Parathyroid adenoma (tissue), 2 donors: ENCODE measurements at regions not wholly inside any gene's neighbourhood (a gene's known extent, or its start where the extent isn't known, plus 50 kb on each side); places are given as distances from the start of the nearest gene placed in this dataset.

ENCODE experiments used
- H2AFZ ChIP-seq: fragments of 300-600 bp; sonication (generic); one replicate; pipeline ENCODE4 v1.7.0; 2017; ENCODE audit warnings: antibody characterized with exemption, mild to moderate bottlenecking
- H3K27ac ChIP-seq: fragments of 300-600 bp; sonication (generic); one replicate; pipeline ENCODE4 v1.7.0; 2017
- H3K27me3 ChIP-seq: fragments of 300-600 bp; sonication (generic); one replicate; pipeline ENCODE4 v1.7.0; 2017; ENCODE audit warnings: low read length; ENCODE audit not compliant: control insufficient read depth, insufficient read depth
- H3K36me3 ChIP-seq: fragments of 300-600 bp; sonication (generic); one replicate; pipeline ENCODE4 v1.7.0; 2017; ENCODE audit warnings: low read length; ENCODE audit not compliant: control insufficient read depth, insufficient read depth
- H3K4me1 ChIP-seq: fragments of 300-600 bp; sonication (generic); one replicate; pipeline ENCODE4 v1.7.0; 2017; ENCODE audit warnings: control low read depth
- H3K4me2 ChIP-seq: fragments of 300-600 bp; sonication (generic); one replicate; pipeline ENCODE4 v1.7.0; 2017; ENCODE audit warnings: low read length
- H3K4me3 ChIP-seq: fragments of 300-600 bp; sonication (generic); one replicate; pipeline ENCODE4 v1.7.0; 2017; ENCODE audit warnings: low read depth, low read length
- H3K79me2 ChIP-seq: fragments of 300-600 bp; sonication (generic); one replicate; pipeline ENCODE4 v1.7.0; 2017; ENCODE audit warnings: control low read depth
- H3K9ac ChIP-seq: fragments of 300-600 bp; sonication (generic); one replicate; pipeline ENCODE4 v1.7.0; 2017; ENCODE audit warnings: mild to moderate bottlenecking
- H3K9me3 ChIP-seq: fragments of 300-600 bp; sonication (generic); one replicate; pipeline ENCODE4 v1.7.0; 2017; ENCODE audit warnings: low read length; ENCODE audit not compliant: control insufficient read depth
- TF ChIP-seq, protein P1 (sequence below): fragments of 300-600 bp; sonication (generic); IDR thresholded peaks from one replicate; pipeline ENCODE4 v1.7.0; 2017; ENCODE audit warnings: antibody characterized with exemption, mild to moderate bottlenecking
- donor health status: primary hyperparathyroidism.

DNA sequence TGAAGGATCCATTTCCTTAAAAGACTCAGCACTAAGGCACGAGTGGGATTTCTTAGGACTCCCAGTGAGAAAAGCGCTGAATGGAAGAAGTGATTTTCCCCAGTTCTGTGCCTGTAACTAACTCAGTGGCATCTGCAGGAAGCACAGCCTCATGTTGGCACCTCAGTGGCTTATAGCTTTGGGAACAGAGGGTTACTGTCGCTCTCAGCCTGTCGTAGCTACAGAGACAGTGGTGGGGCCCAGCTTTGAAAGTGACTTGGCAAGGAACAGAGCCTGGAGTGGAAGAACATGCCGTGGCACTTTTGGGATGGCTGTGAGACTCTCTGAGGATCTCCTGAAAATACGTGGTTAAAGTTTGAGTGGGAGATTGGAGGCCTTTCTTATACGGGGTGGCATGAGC lies 242.4 kb upstream of the MYOCD start:
- H3K36me3 ChIP-seq: no peaks in the 10 kb centered on the region
- H3K9ac ChIP-seq: no peak overlapping the region
- H3K4me3 ChIP-seq: no peak overlapping the region
- no peaks in the 10 kb centered on the region for H3K27me3 ChIP-seq
- TF ChIP-seq, protein P1, sequence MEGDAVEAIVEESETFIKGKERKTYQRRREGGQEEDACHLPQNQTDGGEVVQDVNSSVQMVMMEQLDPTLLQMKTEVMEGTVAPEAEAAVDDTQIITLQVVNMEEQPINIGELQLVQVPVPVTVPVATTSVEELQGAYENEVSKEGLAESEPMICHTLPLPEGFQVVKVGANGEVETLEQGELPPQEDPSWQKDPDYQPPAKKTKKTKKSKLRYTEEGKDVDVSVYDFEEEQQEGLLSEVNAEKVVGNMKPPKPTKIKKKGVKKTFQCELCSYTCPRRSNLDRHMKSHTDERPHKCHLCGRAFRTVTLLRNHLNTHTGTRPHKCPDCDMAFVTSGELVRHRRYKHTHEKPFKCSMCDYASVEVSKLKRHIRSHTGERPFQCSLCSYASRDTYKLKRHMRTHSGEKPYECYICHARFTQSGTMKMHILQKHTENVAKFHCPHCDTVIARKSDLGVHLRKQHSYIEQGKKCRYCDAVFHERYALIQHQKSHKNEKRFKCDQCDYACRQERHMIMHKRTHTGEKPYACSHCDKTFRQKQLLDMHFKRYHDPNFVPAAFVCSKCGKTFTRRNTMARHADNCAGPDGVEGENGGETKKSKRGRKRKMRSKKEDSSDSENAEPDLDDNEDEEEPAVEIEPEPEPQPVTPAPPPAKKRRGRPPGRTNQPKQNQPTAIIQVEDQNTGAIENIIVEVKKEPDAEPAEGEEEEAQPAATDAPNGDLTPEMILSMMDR: no peak
- no peak overlapping the region for H3K27ac ChIP-seq
- no peak overlapping the region for H3K4me2 ChIP-seq
- H3K9me3 ChIP-seq: no peaks in the 10 kb centered on the region
- no peaks in the 10 kb centered on the region for H3K4me1 ChIP-seq
- H3K79me2 ChIP-seq: no peaks in the 10 kb centered on the region
- H2AFZ ChIP-seq: no peak overlapping the region

DNA sequence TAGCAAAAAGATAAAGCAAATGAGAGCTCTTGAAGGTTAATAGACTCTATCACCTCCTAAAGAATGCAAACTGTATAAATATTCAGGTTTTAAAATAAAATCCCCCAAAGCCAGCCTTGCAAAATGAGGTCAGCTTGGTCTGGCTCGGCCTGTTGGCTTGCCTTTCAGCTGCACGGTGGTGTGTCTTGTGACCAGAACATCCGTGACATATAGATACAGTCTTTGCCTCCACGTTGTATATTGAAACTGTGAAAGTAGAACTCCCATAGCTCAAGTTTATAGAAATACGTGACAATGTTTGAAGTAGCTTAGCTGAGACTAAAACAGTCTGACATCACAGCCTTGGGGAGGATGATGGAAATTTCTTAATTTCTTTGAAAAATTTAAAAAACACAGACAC lies 236.6 kb upstream of the MYOCD start:
- TF ChIP-seq, protein P1: no peak
- no peak overlapping the region for H3K4me3 ChIP-seq
- no peaks in the 10 kb centered on the region for H3K36me3 ChIP-seq
- no peak overlapping the region for H3K27ac ChIP-seq
- H2AFZ ChIP-seq: no peak overlapping the region
- no peak overlapping the region for H3K4me2 ChIP-seq
- no peak overlapping the region for H3K9ac ChIP-seq
- H3K79me2 ChIP-seq: no peaks in the 10 kb centered on the region
- H3K9me3 ChIP-seq: no peaks in the 10 kb centered on the region
- no peaks in the 10 kb centered on the region for H3K27me3 ChIP-seq
- H3K4me1 ChIP-seq: no peaks in the 10 kb centered on the region

DNA sequence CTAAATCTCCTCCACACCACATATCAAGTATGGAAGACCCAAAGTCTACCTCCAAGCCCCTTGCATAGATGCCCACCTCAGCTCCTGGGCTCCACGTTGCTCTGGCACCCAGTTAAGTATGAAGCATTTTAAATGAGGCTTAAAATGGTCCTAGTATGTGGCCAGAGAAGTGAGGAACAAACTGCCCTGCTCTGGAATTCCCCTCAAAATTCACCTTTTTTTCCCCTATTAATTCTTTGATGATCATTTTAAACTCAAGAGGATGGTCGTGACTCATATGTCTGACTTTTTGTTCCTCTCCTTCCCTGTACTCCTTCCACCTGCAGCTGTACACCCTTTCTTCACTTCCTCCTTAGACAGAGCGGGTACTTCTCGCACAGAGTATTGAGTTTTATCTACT lies 234.5 kb upstream of the MYOCD start:
- Histone ChIP-seq H3K27me3 (no peaks in the 10 kb centered on the region), H3K79me2 (no peaks in the 10 kb centered on the region), H2AFZ (no peak overlapping the region), H3K9ac (no peak overlapping the region), H3K4me1 (no peaks in the 10 kb centered on the region), H3K27ac (no peak overlapping the region), H3K36me3 (no peaks in the 10 kb centered on the region), H3K9me3 (no peaks in the 10 kb centered on the region), H3K4me2 (no peak overlapping the region), H3K4me3 (no peak overlapping the region)
- TF ChIP-seq, protein P1: no peak

DNA sequence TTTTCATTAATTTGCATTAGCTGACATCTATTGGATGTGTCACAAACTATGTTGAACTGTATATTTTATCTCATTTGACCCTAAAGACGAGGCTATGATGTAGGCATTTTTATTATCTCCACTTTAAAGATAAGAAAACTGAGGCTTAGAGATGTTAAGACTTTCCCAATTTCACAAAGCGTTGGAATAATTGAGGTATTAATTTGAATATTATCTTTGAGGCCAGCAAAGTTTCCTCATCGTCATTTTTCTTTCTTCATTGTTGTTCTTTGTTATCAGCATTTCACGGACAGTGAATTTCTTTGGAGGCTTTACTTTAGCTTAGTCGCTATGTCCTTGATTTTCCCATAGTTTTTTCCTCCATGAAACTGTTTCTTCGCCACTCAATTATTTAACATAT lies 227.5 kb upstream of the MYOCD start:
- Histone ChIP-seq H3K4me1 (no peaks in the 10 kb centered on the region), H3K9me3 (no peaks in the 10 kb centered on the region), H3K4me2 (no peak overlapping the region), H3K4me3 (no peak overlapping the region), H3K27ac (no peak overlapping the region), H3K27me3 (no peaks in the 10 kb centered on the region), H3K36me3 (no peaks in the 10 kb centered on the region), H3K79me2 (no peaks in the 10 kb centered on the region), H2AFZ (no peak overlapping the region), H3K9ac (no peak overlapping the region)
- TF ChIP-seq, protein P1: no peak

DNA sequence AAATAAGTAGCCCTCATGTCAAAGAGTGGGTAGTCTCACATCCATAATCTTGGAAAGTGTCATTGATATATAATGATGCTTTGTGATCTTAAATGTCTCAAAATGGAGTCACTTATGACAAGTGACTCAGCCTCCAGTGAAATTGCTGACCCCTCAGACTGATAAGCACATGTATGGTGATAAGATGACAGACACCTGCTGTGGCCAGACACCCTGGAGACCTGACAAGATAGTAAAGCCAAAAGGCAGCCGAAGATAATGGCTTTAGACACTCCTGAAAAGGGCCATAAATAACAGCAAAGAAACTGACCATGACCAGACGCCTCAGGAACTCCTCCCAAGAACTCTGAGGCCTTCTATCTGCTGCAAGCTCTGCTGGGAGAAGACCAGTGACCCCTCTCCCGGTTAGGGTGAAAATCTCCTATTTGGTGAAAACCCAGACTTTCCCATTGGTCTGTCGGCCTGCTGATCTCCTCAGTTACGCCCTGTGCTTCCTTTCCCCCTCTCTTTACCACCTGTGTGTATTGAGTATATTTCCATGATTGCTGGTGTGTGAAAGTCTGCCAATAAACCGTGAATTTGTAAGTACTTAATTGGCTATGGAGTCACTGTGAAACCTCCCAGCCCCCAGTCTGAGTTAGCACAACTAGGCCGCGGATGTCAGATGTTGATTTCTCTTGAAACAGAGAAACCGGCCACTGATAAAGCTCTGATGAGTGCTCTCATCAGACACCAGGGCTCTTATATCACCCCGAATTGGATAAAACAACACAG lies 226.7 kb upstream of the MYOCD start:
- Histone ChIP-seq H3K79me2 (no peaks in the 10 kb centered on the region), H3K36me3 (no peaks in the 10 kb centered on the region), H3K4me3 (no peak overlapping the region), H3K9ac (no peak overlapping the region), H3K9me3 (no peaks in the 10 kb centered on the region), H2AFZ (no peak overlapping the region), H3K27me3 (no peaks in the 10 kb centered on the region), H3K4me1 (no peaks in the 10 kb centered on the region), H3K4me2 (no peak overlapping the region), H3K27ac (no peak overlapping the region)
- TF ChIP-seq, protein P1: no peak
